KMS-11 (cell line): ENCODE measurements at regions not wholly inside any gene's neighbourhood (a gene's known extent, or its start where the extent isn't known, plus 50 kb on each side); places are given as distances from the start of the nearest gene placed in this dataset.

Experiments used
- H2AFZ ChIP-seq: fragments of 200-600 bp; sonication (generic); 2 replicates; pipeline ENCODE4 v1.6.1; 2016; ENCODE audit warnings: antibody characterized with exemption, mixed run types, low read depth
- H3K27ac ChIP-seq: fragments of 200-600 bp; sonication (generic); 2 replicates; pipeline ENCODE4 v1.6.1; 2016; ENCODE audit warnings: mild to moderate bottlenecking, mixed run types
- H3K27me3 ChIP-seq: fragments of 200-600 bp; sonication (generic); 2 replicates; pipeline ENCODE4 v1.6.1; 2017; ENCODE audit warnings: mild to moderate bottlenecking, low read depth, mixed run types, moderate library complexity; ENCODE audit not compliant: insufficient read depth
- H3K36me3 ChIP-seq: fragments of 200-600 bp; sonication (generic); 2 replicates; pipeline ENCODE4 v1.6.1; 2017; ENCODE audit warnings: mild to moderate bottlenecking, mixed run types; ENCODE audit not compliant: insufficient read depth
- H3K4me1 ChIP-seq: fragments of 200-600 bp; sonication (generic); 2 replicates; pipeline ENCODE4 v1.6.1; 2016; ENCODE audit warnings: mild to moderate bottlenecking, low read depth, mixed run types; ENCODE audit not compliant: poor library complexity, severe bottlenecking
- H3K4me2 ChIP-seq: fragments of 200-600 bp; sonication (generic); 2 replicates; pipeline ENCODE4 v1.7.0; 2016; ENCODE audit warnings: mild to moderate bottlenecking, mixed run types
- H3K4me3 ChIP-seq: fragments of 200-600 bp; sonication (generic); IDR thresholded peaks from 2 replicates; pipeline ENCODE4 v1.6.1; 2017; ENCODE audit warnings: low read depth, low read length, mixed read lengths; ENCODE audit not compliant: insufficient read depth
- H3K79me2 ChIP-seq: fragments of 200-600 bp; sonication (generic); 2 replicates; pipeline ENCODE4 v1.6.1; 2016; ENCODE audit warnings: low read depth, mixed run types; ENCODE audit not compliant: insufficient read depth
- H3K9ac ChIP-seq: fragments of 200-600 bp; sonication (generic); 2 replicates; pipeline ENCODE4 v1.6.1; 2016; ENCODE audit warnings: mild to moderate bottlenecking, mixed run types
- H4K20me1 ChIP-seq: fragments of 200-600 bp; sonication (generic); 2 replicates; pipeline ENCODE4 v1.6.1; 2016; ENCODE audit warnings: mild to moderate bottlenecking, mixed run types; ENCODE audit not compliant: insufficient read depth
- CTCF ChIP-seq: fragments of 200-600 bp; sonication (generic); conservative IDR thresholded peaks from 2 replicates; pipeline ENCODE4 v1.6.1; 2017; ENCODE audit warnings: low read depth, mild to moderate bottlenecking, antibody characterized with exemption, low read length, moderate library complexity, mixed read lengths

GRCh38 chr10:4313051-4313450 lies 513.0 kb upstream of the AKR1E2 start:
- no peak overlapping the region for H3K27ac ChIP-seq
- H4K20me1 ChIP-seq: no peaks in the 10 kb centered on the region
- no peaks in the 10 kb centered on the region for H3K27me3 ChIP-seq
- H3K9ac ChIP-seq: no peak overlapping the region
- H3K36me3 ChIP-seq: no peaks in the 10 kb centered on the region
- H3K4me3 ChIP-seq: no peak overlapping the region
- no peaks in the 10 kb centered on the region for H3K4me1 ChIP-seq
- no peak overlapping the region for H2AFZ ChIP-seq
- no peaks in the 10 kb centered on the region for H3K79me2 ChIP-seq
- H3K4me2 ChIP-seq: no peak overlapping the region
- TF ChIP-seq CTCF: no peak

- H3K79me2 ChIP-seq: no peaks in the 10 kb centered on the region
- no peaks in the 10 kb centered on the region for H3K36me3 ChIP-seq
- no peaks in the 10 kb centered on the region for H3K4me1 ChIP-seq
- H3K4me2 ChIP-seq: no peak overlapping the region
- no peaks in the 10 kb centered on the region for H4K20me1 ChIP-seq
- no peak overlapping the region for H3K9ac ChIP-seq
- no peak overlapping the region for H3K27ac ChIP-seq
- TF ChIP-seq CTCF: no peak
- H3K27me3 ChIP-seq: no peaks in the 10 kb centered on the region
- H2AFZ ChIP-seq: no peak overlapping the region
- no peak overlapping the region for H3K4me3 ChIP-seq
Measured at GRCh38 chr10:4312051-4312835, 513.8 kb upstream of the AKR1E2 start.

GRCh38 chr10:4310172-4310571 lies 515.8 kb upstream of the AKR1E2 start:
- no peak overlapping the region for H3K9ac ChIP-seq
- no peaks in the 10 kb centered on the region for H3K27me3 ChIP-seq
- H3K4me3 ChIP-seq: no peak overlapping the region
- H3K79me2 ChIP-seq: no peaks in the 10 kb centered on the region
- H3K36me3 ChIP-seq: no peaks in the 10 kb centered on the region
- no peaks in the 10 kb centered on the region for H4K20me1 ChIP-seq
- no peaks in the 10 kb centered on the region for H3K4me1 ChIP-seq
- no peak overlapping the region for H3K27ac ChIP-seq
- no peak overlapping the region for H3K4me2 ChIP-seq
- H2AFZ ChIP-seq: no peak overlapping the region
- TF ChIP-seq CTCF: no peak

- Histone ChIP-seq H3K36me3 (no peaks in the 10 kb centered on the region), H3K4me1 (no peaks in the 10 kb centered on the region), H2AFZ (no peak overlapping the region), H3K27me3 (no peaks in the 10 kb centered on the region), H3K27ac (no peak overlapping the region), H3K9ac (no peak overlapping the region), H3K4me3 (no peak overlapping the region), H3K79me2 (no peaks in the 10 kb centered on the region), H4K20me1 (no peaks in the 10 kb centered on the region), H3K4me2 (no peak overlapping the region)
- no peak for TF ChIP-seq CTCF
Measured at GRCh38 chr10:4307910-4308309, 518.1 kb upstream of the AKR1E2 start.
